Osteocyte (in vitro differentiated cells): ENCODE measurements at regions not wholly inside any gene's neighbourhood (a gene's known extent, or its start where the extent isn't known, plus 50 kb on each side); places are given as distances from the start of the nearest gene placed in this dataset.

Experiments
- DNase-seq: peaks from one replicate; pipeline ENCODE4 v3.0.0; 2021; ENCODE audit warnings: mixed read lengths; ENCODE audit not compliant: unreplicated experiment; ENCODE audit errors: extremely low spot score
- H3K27ac Mint-ChIP-seq: one replicate; pipeline ENCODE4 v1.8.0; 2021; ENCODE audit warnings: mild to moderate bottlenecking, mixed read lengths; ENCODE audit not compliant: unreplicated experiment
- H3K27me3 Mint-ChIP-seq: one replicate; pipeline ENCODE4 v1.8.0; 2021; ENCODE audit warnings: mixed read lengths; ENCODE audit not compliant: unreplicated experiment
- H3K36me3 Mint-ChIP-seq: one replicate; pipeline ENCODE4 v1.8.0; 2021; ENCODE audit warnings: mixed read lengths; ENCODE audit not compliant: unreplicated experiment
- H3K4me1 Mint-ChIP-seq: one replicate; pipeline ENCODE4 v1.8.0; 2021; ENCODE audit warnings: mixed read lengths; ENCODE audit not compliant: unreplicated experiment
- H3K4me3 Mint-ChIP-seq: one replicate; pipeline ENCODE4 v1.8.0; 2021; ENCODE audit warnings: mild to moderate bottlenecking, moderate library complexity, mixed read lengths; ENCODE audit not compliant: unreplicated experiment
- H3K9me3 Mint-ChIP-seq: one replicate; pipeline ENCODE4 v1.8.0; 2021; ENCODE audit warnings: mixed read lengths; ENCODE audit not compliant: unreplicated experiment
- TF ChIP-seq, protein P1 (sequence below): fragments of 200-600 bp; sonication (generic); IDR thresholded peaks from 2 replicates; pipeline ENCODE4 v1.5.0; 2021; ENCODE audit warnings: antibody characterized with exemption, mild to moderate bottlenecking, moderate library complexity

DNA sequence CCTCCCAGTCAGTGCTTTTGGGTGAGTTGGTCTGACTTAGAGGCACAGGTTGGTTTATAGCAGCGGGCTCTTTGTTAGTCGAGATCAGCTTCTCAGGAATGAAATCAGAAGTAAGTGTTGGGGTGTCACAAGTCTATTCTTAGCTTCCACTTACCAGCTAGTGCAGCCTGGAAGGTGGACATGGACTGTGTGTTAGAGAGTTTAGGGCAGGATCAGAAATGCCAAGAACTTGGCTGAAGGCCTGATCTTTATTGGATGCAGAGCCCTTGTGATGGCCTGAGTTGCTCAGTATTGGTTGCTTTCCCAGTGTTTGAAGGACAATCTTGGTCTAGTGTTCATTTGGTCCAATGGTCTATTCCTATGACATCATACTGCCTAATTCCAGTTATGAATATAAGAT is 377.0 kb upstream of the USP24 start:
- peaks cover 6% of the 10 kb centered on the region for H3K36me3 Mint-ChIP-seq
- no peak overlapping the region for H3K27ac Mint-ChIP-seq
- H3K4me3 Mint-ChIP-seq = no peak overlapping the region
- H3K27me3 Mint-ChIP-seq = no peaks in the 10 kb centered on the region
- peaks cover 11% of the 10 kb centered on the region for H3K9me3 Mint-ChIP-seq
- H3K4me1 Mint-ChIP-seq = peaks cover 38% of the 10 kb centered on the region
- DNase-seq = no peak
- TF ChIP-seq, protein P1, sequence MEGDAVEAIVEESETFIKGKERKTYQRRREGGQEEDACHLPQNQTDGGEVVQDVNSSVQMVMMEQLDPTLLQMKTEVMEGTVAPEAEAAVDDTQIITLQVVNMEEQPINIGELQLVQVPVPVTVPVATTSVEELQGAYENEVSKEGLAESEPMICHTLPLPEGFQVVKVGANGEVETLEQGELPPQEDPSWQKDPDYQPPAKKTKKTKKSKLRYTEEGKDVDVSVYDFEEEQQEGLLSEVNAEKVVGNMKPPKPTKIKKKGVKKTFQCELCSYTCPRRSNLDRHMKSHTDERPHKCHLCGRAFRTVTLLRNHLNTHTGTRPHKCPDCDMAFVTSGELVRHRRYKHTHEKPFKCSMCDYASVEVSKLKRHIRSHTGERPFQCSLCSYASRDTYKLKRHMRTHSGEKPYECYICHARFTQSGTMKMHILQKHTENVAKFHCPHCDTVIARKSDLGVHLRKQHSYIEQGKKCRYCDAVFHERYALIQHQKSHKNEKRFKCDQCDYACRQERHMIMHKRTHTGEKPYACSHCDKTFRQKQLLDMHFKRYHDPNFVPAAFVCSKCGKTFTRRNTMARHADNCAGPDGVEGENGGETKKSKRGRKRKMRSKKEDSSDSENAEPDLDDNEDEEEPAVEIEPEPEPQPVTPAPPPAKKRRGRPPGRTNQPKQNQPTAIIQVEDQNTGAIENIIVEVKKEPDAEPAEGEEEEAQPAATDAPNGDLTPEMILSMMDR = no peak

DNA sequence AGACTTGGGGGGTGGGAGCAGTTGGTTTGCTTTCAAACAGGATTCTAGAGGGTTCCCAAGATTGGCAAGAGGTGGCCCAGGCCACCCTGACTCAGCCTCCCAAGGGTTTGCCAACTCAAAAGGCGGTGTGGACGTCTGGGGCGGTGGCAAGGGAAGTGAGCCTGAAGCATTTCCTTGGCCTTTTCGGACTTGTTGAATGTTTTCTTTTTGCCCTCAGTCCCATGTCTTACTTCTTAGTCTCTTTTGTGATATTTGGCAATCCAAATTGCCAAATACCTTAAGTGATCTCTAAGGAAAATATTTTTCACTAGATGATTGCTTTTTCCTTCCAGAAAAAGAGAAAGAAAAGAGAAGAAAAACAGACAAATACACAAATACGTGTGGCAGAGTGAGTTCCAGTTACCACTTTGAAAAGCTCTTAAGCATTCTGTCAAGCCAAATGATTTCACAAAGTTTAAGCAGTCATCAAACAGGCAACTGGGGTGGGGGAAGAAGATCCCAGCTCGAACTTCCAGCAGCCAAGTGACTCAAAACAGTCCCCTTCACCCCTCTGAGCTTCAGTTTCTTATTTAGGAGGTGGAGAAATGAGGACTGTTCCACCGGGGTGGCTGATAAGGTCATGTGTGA is 374.6 kb upstream of the USP24 start:
- H3K27ac Mint-ChIP-seq = peak overlapping the region; percentile 90
- H3K36me3 Mint-ChIP-seq = no peaks in the 10 kb centered on the region
- H3K4me1 Mint-ChIP-seq = peaks cover 55% of the 10 kb centered on the region
- TF ChIP-seq, protein P1 = no peak
- DNase-seq = no peak
- no peaks in the 10 kb centered on the region for H3K9me3 Mint-ChIP-seq
- no peaks in the 10 kb centered on the region for H3K27me3 Mint-ChIP-seq
- H3K4me3 Mint-ChIP-seq = no peak overlapping the region

DNA sequence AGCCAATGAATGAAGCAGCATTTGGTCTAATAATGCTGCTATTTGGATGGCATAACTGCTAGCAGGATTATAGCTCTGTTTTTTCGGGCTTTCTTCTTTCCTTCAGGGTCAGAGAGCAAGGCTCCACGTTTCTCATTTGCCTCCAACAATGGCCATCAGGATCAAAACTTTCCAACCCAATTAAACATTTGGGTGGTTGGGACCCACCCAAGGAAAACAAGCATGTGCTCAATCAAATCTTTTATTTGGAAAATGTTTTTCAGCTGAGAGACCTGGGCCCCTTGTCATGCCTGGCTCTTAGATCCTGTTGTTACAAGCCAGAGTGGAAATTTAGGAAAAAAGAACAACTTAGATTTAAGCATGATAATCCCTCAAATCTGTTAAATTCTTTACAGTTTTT is 373.1 kb upstream of the USP24 start:
- H3K36me3 Mint-ChIP-seq = no peaks in the 10 kb centered on the region

DNA sequence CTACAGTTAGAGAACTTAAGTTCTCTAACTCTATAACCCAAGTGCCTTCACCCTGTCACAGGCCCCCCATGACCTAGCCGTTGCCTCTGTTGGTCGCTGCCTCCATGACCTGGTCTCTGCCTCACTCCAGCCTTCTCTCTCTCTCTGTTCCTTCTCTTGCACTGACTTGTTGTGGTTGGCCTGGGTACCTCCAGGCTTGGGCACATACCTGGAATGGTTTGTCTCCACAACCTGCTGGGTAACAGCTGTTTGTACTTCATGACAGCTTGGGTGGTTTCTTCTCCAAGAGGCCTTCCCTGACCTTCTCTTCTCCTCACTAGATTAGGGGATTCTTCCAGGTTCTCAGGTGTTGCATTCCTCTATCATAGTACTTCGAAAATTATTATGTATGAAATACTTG is 371.6 kb upstream of the USP24 start:
- no peak overlapping the region for H3K27ac Mint-ChIP-seq

More for the DNA sequence above, 373.1 kb upstream of the USP24 start:
- TF ChIP-seq, protein P1 = no peak
- peaks cover 63% of the 10 kb centered on the region for H3K4me1 Mint-ChIP-seq
- H3K27ac Mint-ChIP-seq = peak overlapping the region; percentile 45
- no peak overlapping the region for H3K4me3 Mint-ChIP-seq
- no peak for DNase-seq
- no peaks in the 10 kb centered on the region for H3K9me3 Mint-ChIP-seq
- H3K27me3 Mint-ChIP-seq = no peaks in the 10 kb centered on the region

DNA sequence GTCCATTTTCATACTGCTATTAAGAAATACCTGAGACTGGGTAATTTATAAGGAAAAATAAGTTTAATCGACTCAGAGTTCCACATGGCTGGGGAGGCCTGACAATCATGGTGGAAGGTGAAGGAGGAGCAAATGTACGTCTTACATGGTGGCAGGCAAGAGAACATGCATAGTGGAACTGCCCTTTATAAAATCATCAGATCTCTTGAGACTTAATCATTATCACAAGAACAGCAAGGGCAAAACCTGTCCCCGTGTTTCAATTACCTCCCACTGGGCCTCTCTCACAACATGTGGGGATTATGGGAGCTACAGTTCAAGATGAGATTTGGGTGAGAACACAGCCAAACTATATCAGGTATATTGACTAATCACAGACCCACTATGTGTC is 370.2 kb upstream of the USP24 start:
- Mint-ChIP-seq H3K36me3 (no peaks in the 10 kb centered on the region), H3K4me3 (no peak overlapping the region), H3K4me1 (peaks cover 75% of the 10 kb centered on the region), H3K27ac (peak overlapping the region; percentile 83), H3K27me3 (no peaks in the 10 kb centered on the region), H3K9me3 (no peaks in the 10 kb centered on the region)
- TF ChIP-seq, protein P1 = no peak
- no peak for DNase-seq

More for the DNA sequence above, 371.6 kb upstream of the USP24 start:
- Mint-ChIP-seq H3K27me3 (no peaks in the 10 kb centered on the region), H3K4me3 (no peak overlapping the region), H3K4me1 (peaks cover 71% of the 10 kb centered on the region), H3K36me3 (no peaks in the 10 kb centered on the region), H3K9me3 (no peaks in the 10 kb centered on the region)
- no peak for DNase-seq
- TF ChIP-seq, protein P1 = no peak
